ENCODE measurements at regions not wholly inside any gene's neighbourhood (a gene's known extent, or its start where the extent isn't known, plus 50 kb on each side); places are given as distances from the start of the nearest gene placed in this dataset.
"Not testable (repeated sequence)": the region's sequence is repeated elsewhere in the genome, so short reads cannot be mapped to it uniquely, and the experiment has no call there.

- H3K27me3 ChIP-seq (ENCODE audit: control insufficient read depth in 1 of 2, insufficient read depth in 2 of 2, low read length in 2 of 2) = no peaks in the 10 kb centered on the region
- no peaks in the 10 kb centered on the region for H3K36me3 ChIP-seq (ENCODE audit: control insufficient read depth in 2 of 2, insufficient read depth in 2 of 2, low read length in 1 of 2)
- H3K4me3 ChIP-seq (ENCODE audit: low read depth in 1 of 2, low read length in 2 of 2) = no peak overlapping the region
- H3K4me1 ChIP-seq (ENCODE audit: control insufficient read depth in 2 of 2, insufficient read depth in 2 of 2, low read length in 1 of 2) = no peaks in the 10 kb centered on the region
- WGBS, 2 donors = 35 to 57% methylated on average over 5 of the region's 5 CpGs
- no peak overlapping the region for H3K27ac ChIP-seq (ENCODE audit: low read depth in 2 of 2, low read length in 1 of 2)
- H3K9me3 ChIP-seq (ENCODE audit: control insufficient read depth in 2 of 2, insufficient read depth in 1 of 2, low read depth in 1 of 2, low read length in 1 of 2) = peaks cover 7 to 10% of the 10 kb centered on the region in 2 donors
Observed at GRCh38 chr4:124459941-124460310, 252.6 kb downstream of the ANKRD50 start.

GRCh38 chr4:124461592-124461991 lies 250.9 kb downstream of the ANKRD50 start:
- WGBS, 2 donors = 93 to 94% methylated on average over 7 of the region's 7 CpGs
- not testable (repeated sequence) for H3K27me3 ChIP-seq (ENCODE audit: control insufficient read depth in 1 of 2, insufficient read depth in 2 of 2, low read length in 2 of 2); H3K4me3 ChIP-seq (ENCODE audit: low read depth in 1 of 2, low read length in 2 of 2); H3K27ac ChIP-seq (ENCODE audit: low read depth in 2 of 2, low read length in 1 of 2); H3K36me3 ChIP-seq (ENCODE audit: control insufficient read depth in 2 of 2, insufficient read depth in 2 of 2, low read length in 1 of 2); H3K4me1 ChIP-seq (ENCODE audit: control insufficient read depth in 2 of 2, insufficient read depth in 2 of 2, low read length in 1 of 2)
- H3K9me3 ChIP-seq (ENCODE audit: control insufficient read depth in 2 of 2, insufficient read depth in 1 of 2, low read depth in 1 of 2, low read length in 1 of 2) = peaks cover 7 to 10% of the 10 kb centered on the region in 2 donors

- no peaks in the 10 kb centered on the region for H3K4me1 ChIP-seq (ENCODE audit: control insufficient read depth in 2 of 2, insufficient read depth in 2 of 2, low read length in 1 of 2)
- no peak overlapping the region for H3K27ac ChIP-seq (ENCODE audit: low read depth in 2 of 2, low read length in 1 of 2)
- H3K36me3 ChIP-seq (ENCODE audit: control insufficient read depth in 2 of 2, insufficient read depth in 2 of 2, low read length in 1 of 2) = no peaks in the 10 kb centered on the region
- peaks cover 7 to 10% of the 10 kb centered on the region in 2 donors for H3K9me3 ChIP-seq (ENCODE audit: control insufficient read depth in 2 of 2, insufficient read depth in 1 of 2, low read depth in 1 of 2, low read length in 1 of 2)
- no peak overlapping the region for H3K4me3 ChIP-seq (ENCODE audit: low read depth in 1 of 2, low read length in 2 of 2)
- H3K27me3 ChIP-seq (ENCODE audit: control insufficient read depth in 1 of 2, insufficient read depth in 2 of 2, low read length in 2 of 2) = no peaks in the 10 kb centered on the region
- 94 to 97% methylated on average over 18 of the region's 18 CpGs for WGBS, 2 donors
Observed at GRCh38 chr4:124462954-124463828, 249.3 kb downstream of the ANKRD50 start.

GRCh38 chr4:124464836-124465235 lies 247.7 kb downstream of the ANKRD50 start:
- no peak overlapping the region for H3K4me3 ChIP-seq (ENCODE audit: low read depth in 1 of 2, low read length in 2 of 2)
- H3K4me1 ChIP-seq (ENCODE audit: control insufficient read depth in 2 of 2, insufficient read depth in 2 of 2, low read length in 1 of 2) = no peaks in the 10 kb centered on the region
- 81 to 83% methylated on average over 1 of the region's 1 CpG for WGBS, 2 donors
- peaks cover 7 to 10% of the 10 kb centered on the region in 2 donors for H3K9me3 ChIP-seq (ENCODE audit: control insufficient read depth in 2 of 2, insufficient read depth in 1 of 2, low read depth in 1 of 2, low read length in 1 of 2)
- no peak overlapping the region for H3K27ac ChIP-seq (ENCODE audit: low read depth in 2 of 2, low read length in 1 of 2)
- H3K27me3 ChIP-seq (ENCODE audit: control insufficient read depth in 1 of 2, insufficient read depth in 2 of 2, low read length in 2 of 2) = no peaks in the 10 kb centered on the region
- no peaks in the 10 kb centered on the region for H3K36me3 ChIP-seq (ENCODE audit: control insufficient read depth in 2 of 2, insufficient read depth in 2 of 2, low read length in 1 of 2)

- Histone ChIP-seq H3K27me3 (ENCODE audit: control insufficient read depth in 1 of 2, insufficient read depth in 2 of 2, low read length in 2 of 2) (no peaks in the 10 kb centered on the region), H3K4me3 (ENCODE audit: low read depth in 1 of 2, low read length in 2 of 2) (no peak overlapping the region), H3K4me1 (ENCODE audit: control insufficient read depth in 2 of 2, insufficient read depth in 2 of 2, low read length in 1 of 2) (no peaks in the 10 kb centered on the region), H3K36me3 (ENCODE audit: control insufficient read depth in 2 of 2, insufficient read depth in 2 of 2, low read length in 1 of 2) (no peaks in the 10 kb centered on the region), H3K27ac (ENCODE audit: low read depth in 2 of 2, low read length in 1 of 2) (no peak overlapping the region), H3K9me3 (ENCODE audit: control insufficient read depth in 2 of 2, insufficient read depth in 1 of 2, low read depth in 1 of 2, low read length in 1 of 2) (peaks cover 3 to 4% of the 10 kb centered on the region in 2 donors)
- 90% methylated on average over 7 of the region's 7 CpGs for WGBS, 2 donors
Observed at GRCh38 chr4:124468360-124468759, 244.2 kb downstream of the ANKRD50 start.

GRCh38 chr4:124469981-124470380 lies 242.6 kb downstream of the ANKRD50 start:
- Histone ChIP-seq H3K27ac (ENCODE audit: low read depth in 2 of 2, low read length in 1 of 2) (no peak overlapping the region), H3K4me3 (ENCODE audit: low read depth in 1 of 2, low read length in 2 of 2) (no peak overlapping the region), H3K27me3 (ENCODE audit: control insufficient read depth in 1 of 2, insufficient read depth in 2 of 2, low read length in 2 of 2) (no peaks in the 10 kb centered on the region), H3K9me3 (ENCODE audit: control insufficient read depth in 2 of 2, insufficient read depth in 1 of 2, low read depth in 1 of 2, low read length in 1 of 2) (no peaks in the 10 kb centered on the region), H3K36me3 (ENCODE audit: control insufficient read depth in 2 of 2, insufficient read depth in 2 of 2, low read length in 1 of 2) (no peaks in the 10 kb centered on the region), H3K4me1 (ENCODE audit: control insufficient read depth in 2 of 2, insufficient read depth in 2 of 2, low read length in 1 of 2) (no peaks in the 10 kb centered on the region)

GRCh38 chr4:124478470-124478869 lies 234.1 kb downstream of the ANKRD50 start:
- WGBS, 2 donors = 35 to 41% methylated on average over 1 of the region's 1 CpG
- no peak overlapping the region for H3K4me3 ChIP-seq (ENCODE audit: low read depth in 1 of 2, low read length in 2 of 2)
- no peak overlapping the region for H3K27ac ChIP-seq (ENCODE audit: low read depth in 2 of 2, low read length in 1 of 2)
- no peaks in the 10 kb centered on the region for H3K27me3 ChIP-seq (ENCODE audit: control insufficient read depth in 1 of 2, insufficient read depth in 2 of 2, low read length in 2 of 2)
- H3K9me3 ChIP-seq (ENCODE audit: control insufficient read depth in 2 of 2, insufficient read depth in 1 of 2, low read depth in 1 of 2, low read length in 1 of 2) = no peaks in the 10 kb centered on the region
- H3K4me1 ChIP-seq (ENCODE audit: control insufficient read depth in 2 of 2, insufficient read depth in 2 of 2, low read length in 1 of 2) = no peaks in the 10 kb centered on the region
- no peaks in the 10 kb centered on the region for H3K36me3 ChIP-seq (ENCODE audit: control insufficient read depth in 2 of 2, insufficient read depth in 2 of 2, low read length in 1 of 2)

- H3K4me1 ChIP-seq (ENCODE audit: control insufficient read depth in 2 of 2, insufficient read depth in 2 of 2, low read length in 1 of 2) = no peaks in the 10 kb centered on the region
- H3K36me3 ChIP-seq (ENCODE audit: control insufficient read depth in 2 of 2, insufficient read depth in 2 of 2, low read length in 1 of 2) = no peaks in the 10 kb centered on the region
- no peaks in the 10 kb centered on the region for H3K27me3 ChIP-seq (ENCODE audit: control insufficient read depth in 1 of 2, insufficient read depth in 2 of 2, low read length in 2 of 2)
- no peak overlapping the region for H3K27ac ChIP-seq (ENCODE audit: low read depth in 2 of 2, low read length in 1 of 2)
- 84 to 91% methylated on average over 4 of the region's 4 CpGs for WGBS, 2 donors
- H3K9me3 ChIP-seq (ENCODE audit: control insufficient read depth in 2 of 2, insufficient read depth in 1 of 2, low read depth in 1 of 2, low read length in 1 of 2) = no peaks in the 10 kb centered on the region
- H3K4me3 ChIP-seq (ENCODE audit: low read depth in 1 of 2, low read length in 2 of 2) = no peak overlapping the region
Observed at GRCh38 chr4:124480061-124480460, 232.5 kb downstream of the ANKRD50 start.

- Histone ChIP-seq H3K27me3 (ENCODE audit: control insufficient read depth in 1 of 2, insufficient read depth in 2 of 2, low read length in 2 of 2) (no peaks in the 10 kb centered on the region), H3K4me3 (ENCODE audit: low read depth in 1 of 2, low read length in 2 of 2) (no peak overlapping the region), H3K4me1 (ENCODE audit: control insufficient read depth in 2 of 2, insufficient read depth in 2 of 2, low read length in 1 of 2) (no peaks in the 10 kb centered on the region), H3K36me3 (ENCODE audit: control insufficient read depth in 2 of 2, insufficient read depth in 2 of 2, low read length in 1 of 2) (no peaks in the 10 kb centered on the region), H3K27ac (ENCODE audit: low read depth in 2 of 2, low read length in 1 of 2) (no peak overlapping the region), H3K9me3 (ENCODE audit: control insufficient read depth in 2 of 2, insufficient read depth in 1 of 2, low read depth in 1 of 2, low read length in 1 of 2) (no peaks in the 10 kb centered on the region)
- WGBS, 2 donors = 86 to 90% methylated on average over 3 of the region's 3 CpGs
Observed at GRCh38 chr4:124481123-124481522, 231.4 kb downstream of the ANKRD50 start.
